ENCODE measurements at regions not wholly inside any gene's neighbourhood (a gene's known extent, or its start where the extent isn't known, plus 50 kb on each side); places are given as distances from the start of the nearest gene placed in this dataset.

GRCh38 chr10:35693800-35694199 lies 51.7 kb upstream of the FZD8 start:
- no peak for DNase-seq (ENCODE audit: low spot score)

All from ecto neural progenitor cell (in vitro differentiated cells).